Left cardiac atrium (tissue), 4 donors: ENCODE measurements at regions not wholly inside any gene's neighbourhood (a gene's known extent, or its start where the extent isn't known, plus 50 kb on each side); places are given as distances from the start of the nearest gene placed in this dataset.

Experiments used
- ATAC-seq, 2 donors: fragments of 200-7000 bp; cut with Tn5 transposase; one replicate each; pipeline ENCODE4 v1.9.1; 2020; ENCODE audit warnings: mild to moderate bottlenecking in 2 of 2, moderate library complexity in 2 of 2
- DNase-seq: peaks from one replicate; pipeline ENCODE4 v3.0.0-alpha.2; 2020
- intact Hi-C, 2 donors: fragments of 100-400 bp; cut with DNase I; formaldehyde crosslinking; loops; one replicate each; pipeline versions ENCODE4 v1.14.1 to v1.15.1; 2022 to 2023
- donor health status: DM: no; HTN: yes; CAD: no.
- donor health status: DM: no; HTN: yes; CAD: no; lungs with severe emphysema.
- donor health status: DM: yes; HTN: yes; CAD: no.
- donor health status: Dilated cardiomyopathy.

GRCh38 chr18:72114801-72115594 is 429.1 kb downstream of the CBLN2 start:
- DNase-seq = no peak
- ATAC-seq = peak in 1 of 2 donors; percentile 19
- intact Hi-C loops = no loop called here

- DNase-seq (no peak), ATAC-seq (no peak)
- intact Hi-C loops = no loop called here
These were observed 436.3 kb downstream of the CBLN2 start for GRCh38 chr18:72107647-72108383.

GRCh38 chr18:72104851-72105250 is 439.3 kb downstream of the CBLN2 start:
- intact Hi-C loops = no loop called here
- ATAC-seq = no peak
- DNase-seq = no peak

- intact Hi-C loops = no loop called here
- DNase-seq = no peak
- ATAC-seq = no peak
These were observed 441.7 kb downstream of the CBLN2 start for GRCh38 chr18:72102412-72102811.

GRCh38 chr18:72100465-72101004 is 443.6 kb downstream of the CBLN2 start:
- DNase-seq = no peak
- no peak for ATAC-seq
- intact Hi-C loops = no loop called here

GRCh38 chr18:72091369-72091768 is 452.8 kb downstream of the CBLN2 start:
- ATAC-seq (no peak), DNase-seq (no peak)
- intact Hi-C loops = no loop called here

- intact Hi-C loops = no loop called here
- no peak for DNase-seq
- ATAC-seq = no peak
These were observed 454.7 kb downstream of the CBLN2 start for GRCh38 chr18:72089432-72089831.

GRCh38 chr18:72086421-72086820 is 457.7 kb downstream of the CBLN2 start:
- ATAC-seq = no peak
- DNase-seq = no peak
- intact Hi-C loops = no loop called here

- ATAC-seq (no peak), DNase-seq (no peak)
- intact Hi-C loops = no loop called here
These were observed 469.1 kb downstream of the CBLN2 start for GRCh38 chr18:72075040-72075439.

GRCh38 chr18:72063001-72063400 is 481.1 kb downstream of the CBLN2 start:
- ATAC-seq = no peak
- DNase-seq = no peak
- intact Hi-C loops = no loop called here

GRCh38 chr18:72058851-72059250 is 485.3 kb downstream of the CBLN2 start:
- intact Hi-C loops = no loop called here
- DNase-seq (no peak), ATAC-seq (no peak)

- intact Hi-C loops = no loop called here
- no peak for DNase-seq
- no peak for ATAC-seq
These were observed 488.0 kb downstream of the CBLN2 start for GRCh38 chr18:72056171-72056570.

GRCh38 chr18:72041313-72042032 is 502.7 kb downstream of the CBLN2 start:
- no peak for DNase-seq
- intact Hi-C loops = no loop called here

GRCh38 chr18:72013427-72013850 is 530.7 kb downstream of the CBLN2 start:
- no peak for ATAC-seq
- intact Hi-C loops = no loop called here
- DNase-seq = no peak

More at GRCh38 chr18:72041313-72042032, 502.7 kb downstream of the CBLN2 start:
- ATAC-seq = no peak

GRCh38 chr18:71998547-71999097 is 545.5 kb downstream of the CBLN2 start:
- no peak for DNase-seq
- ATAC-seq = no peak
- intact Hi-C loops = no loop called here

GRCh38 chr18:71995904-71996465 is 548.2 kb downstream of the CBLN2 start:
- no peak for DNase-seq
- no peak for ATAC-seq
- intact Hi-C loops = no loop called here

- intact Hi-C loops = no loop called here
- ATAC-seq (no peak), DNase-seq (no peak)
These were observed 549.9 kb downstream of the CBLN2 start for GRCh38 chr18:71994273-71994672.

GRCh38 chr18:71989616-71990015 is 554.5 kb downstream of the CBLN2 start:
- DNase-seq (no peak), ATAC-seq (no peak)
- intact Hi-C loops = no loop called here

GRCh38 chr18:71986351-71987050 is 557.6 kb downstream of the CBLN2 start:
- DNase-seq = no peak
- ATAC-seq = no peak
- intact Hi-C loops = no loop called here
